Prostate gland (tissue), 2 donors: ENCODE measurements at regions not wholly inside any gene's neighbourhood (a gene's known extent, or its start where the extent isn't known, plus 50 kb on each side); places are given as distances from the start of the nearest gene placed in this dataset.

Experiments
- POLR2A ChIP-seq: fragments of 450-650 bp; IDR thresholded peaks from one replicate; pipeline ENCODE4 v1.6.1; 2016; ENCODE audit warnings: antibody characterized with exemption, mild to moderate bottlenecking
- POLR2AphosphoS5 ChIP-seq: sonication (generic); formaldehyde crosslinking; IDR thresholded peaks from one replicate; pipeline ENCODE4 v1.6.1; 2017; ENCODE audit warnings: antibody characterized with exemption
- TF ChIP-seq, protein P1 (sequence below), 4 experiments: fragments of 200-600 bp in 2 of 4; fragments of 450-650 bp in 2 of 4; sonication (generic) in 2 of 4; IDR thresholded peaks; 1 replicate in 3 of 4; 2 replicates in 1 of 4; pipeline ENCODE4 v1.5.1; 2016 to 2019; ENCODE audit warnings: antibody characterized with exemption in 4 of 4, mild to moderate bottlenecking in 2 of 4, moderate library complexity in 2 of 4

DNA sequence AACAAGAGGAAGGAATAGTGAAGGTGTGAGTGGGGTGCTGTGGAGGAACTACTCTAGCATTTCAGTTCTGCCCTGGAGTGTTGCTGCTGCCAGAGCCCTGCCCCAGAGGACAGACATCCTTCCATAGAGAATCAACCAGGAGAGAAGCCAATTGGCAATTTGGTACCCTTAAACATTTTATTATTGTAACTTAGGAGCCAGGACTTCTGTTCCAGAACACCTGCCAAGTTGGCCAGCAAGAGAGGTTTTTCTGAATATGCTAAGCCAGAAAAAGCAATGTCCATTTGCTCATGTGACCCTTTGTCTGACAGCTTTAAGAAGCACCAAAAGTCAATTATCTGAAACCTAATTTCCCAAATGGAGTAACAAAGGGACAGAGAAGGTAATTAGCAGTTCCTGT is 264.9 kb downstream of the MEX3B start:
- no peak for TF ChIP-seq POLR2A
- no peak for TF ChIP-seq POLR2AphosphoS5
- TF ChIP-seq, protein P1, sequence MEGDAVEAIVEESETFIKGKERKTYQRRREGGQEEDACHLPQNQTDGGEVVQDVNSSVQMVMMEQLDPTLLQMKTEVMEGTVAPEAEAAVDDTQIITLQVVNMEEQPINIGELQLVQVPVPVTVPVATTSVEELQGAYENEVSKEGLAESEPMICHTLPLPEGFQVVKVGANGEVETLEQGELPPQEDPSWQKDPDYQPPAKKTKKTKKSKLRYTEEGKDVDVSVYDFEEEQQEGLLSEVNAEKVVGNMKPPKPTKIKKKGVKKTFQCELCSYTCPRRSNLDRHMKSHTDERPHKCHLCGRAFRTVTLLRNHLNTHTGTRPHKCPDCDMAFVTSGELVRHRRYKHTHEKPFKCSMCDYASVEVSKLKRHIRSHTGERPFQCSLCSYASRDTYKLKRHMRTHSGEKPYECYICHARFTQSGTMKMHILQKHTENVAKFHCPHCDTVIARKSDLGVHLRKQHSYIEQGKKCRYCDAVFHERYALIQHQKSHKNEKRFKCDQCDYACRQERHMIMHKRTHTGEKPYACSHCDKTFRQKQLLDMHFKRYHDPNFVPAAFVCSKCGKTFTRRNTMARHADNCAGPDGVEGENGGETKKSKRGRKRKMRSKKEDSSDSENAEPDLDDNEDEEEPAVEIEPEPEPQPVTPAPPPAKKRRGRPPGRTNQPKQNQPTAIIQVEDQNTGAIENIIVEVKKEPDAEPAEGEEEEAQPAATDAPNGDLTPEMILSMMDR (IDR thresholded peaks at IDR 0.05), result no peak
